ELR (cell line): ENCODE measurements at regions not wholly inside any gene's neighbourhood (a gene's known extent, or its start where the extent isn't known, plus 50 kb on each side); places are given as distances from the start of the nearest gene placed in this dataset.

Experiments
- DNase-seq: peaks from one replicate; pipeline ENCODE4 v3.0.0-alpha.2; 2015; ENCODE audit warnings: low read depth

DNA sequence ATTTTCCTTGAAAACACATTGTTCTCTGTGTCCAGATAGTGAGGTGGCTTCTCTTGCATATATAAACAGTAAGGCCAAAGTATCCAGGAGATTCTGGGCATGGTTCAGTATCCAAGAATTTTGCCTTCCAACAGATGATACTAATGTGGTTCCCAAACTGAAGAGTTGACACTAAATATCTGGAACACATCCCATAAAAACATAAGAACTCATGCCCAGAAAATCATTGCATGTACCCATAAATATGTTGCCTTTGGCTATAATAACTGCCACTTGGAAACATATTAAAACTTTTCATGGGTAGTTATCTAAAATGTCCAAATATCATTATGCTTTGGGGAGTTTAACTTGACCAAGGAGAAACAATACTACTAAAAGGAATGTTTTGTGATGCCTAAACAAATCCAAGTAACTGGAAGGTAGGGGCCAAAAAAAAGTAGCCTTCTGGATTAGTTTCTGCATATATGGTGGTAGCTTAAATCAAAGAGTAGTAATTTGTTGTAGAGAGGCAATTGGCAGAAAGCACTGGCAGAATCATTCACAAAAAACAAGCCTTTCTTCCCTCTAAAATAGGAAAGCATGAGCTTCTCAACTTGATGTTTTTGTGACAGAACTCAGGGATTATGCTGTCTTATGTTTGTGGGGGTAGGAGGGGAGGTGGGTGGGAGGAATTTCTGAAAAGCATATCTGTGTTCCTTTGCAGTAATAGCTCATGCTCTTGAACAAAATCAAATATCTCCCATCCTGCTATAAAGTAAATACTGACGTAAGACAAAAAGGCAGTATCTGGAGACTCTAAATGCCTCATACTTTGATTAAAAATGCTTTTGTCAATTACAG, 753.9 kb downstream of the TUSC7 start:
- no peak for DNase-seq

GRCh38 chr3:117471831-117472230, 762.3 kb downstream of the TUSC7 start:
- DNase-seq: no peak

- no peak for DNase-seq
Measured at GRCh38 chr3:117473981-117474538, 764.5 kb downstream of the TUSC7 start.

DNA sequence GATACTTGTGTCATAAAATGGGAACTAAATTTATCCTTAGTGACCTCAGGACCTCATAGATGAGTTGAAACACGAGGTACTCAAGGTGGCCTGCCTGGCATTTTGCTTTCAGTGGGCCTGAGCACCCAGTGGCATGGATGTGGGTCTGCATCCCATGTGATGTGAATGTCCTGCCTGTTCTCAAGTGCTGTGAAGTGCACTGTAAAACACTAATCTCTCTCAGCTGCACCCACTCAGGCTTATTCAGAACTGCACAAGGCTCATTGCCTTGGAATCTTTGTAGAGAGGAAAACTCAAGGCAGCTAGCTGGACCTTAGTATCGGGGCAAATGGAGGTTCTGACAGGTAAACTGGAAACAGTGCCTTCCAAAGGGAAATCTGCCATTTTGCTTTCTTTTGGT, 767.0 kb downstream of the TUSC7 start:
- DNase-seq: no peak

DNA sequence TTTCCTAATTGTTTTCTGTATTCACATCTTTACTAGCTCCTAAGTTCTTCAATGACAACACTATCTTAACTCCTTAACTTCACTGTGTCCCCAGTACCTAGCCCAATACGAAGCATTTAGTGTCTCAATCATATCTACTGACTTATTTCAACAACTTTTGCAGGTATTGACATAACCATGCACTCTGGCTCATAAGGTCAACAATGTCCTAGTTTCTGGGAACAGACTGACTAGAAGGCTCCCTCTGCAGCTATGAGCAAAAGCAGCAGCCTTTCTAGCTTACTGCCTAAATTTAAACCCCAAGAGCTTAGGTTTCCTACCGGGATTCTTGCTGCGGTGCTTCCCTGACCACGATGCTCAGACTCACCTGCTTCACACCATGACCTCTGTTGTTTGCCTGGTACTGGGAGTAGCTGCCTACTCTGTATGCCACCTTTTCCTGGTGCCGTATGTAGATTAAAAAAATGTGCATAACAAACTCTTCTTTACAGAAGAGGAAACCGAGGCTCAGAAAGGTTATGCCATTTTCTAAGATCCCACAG, 767.7 kb downstream of the TUSC7 start:
- no peak for DNase-seq

- DNase-seq: no peak
Measured at GRCh38 chr3:117479095-117479494, 769.5 kb downstream of the TUSC7 start.

GRCh38 chr3:117480525-117480924, 770.9 kb downstream of the TUSC7 start:
- DNase-seq: no peak

GRCh38 chr3:117480972-117481371, 771.4 kb downstream of the TUSC7 start:
- DNase-seq: no peak

DNA sequence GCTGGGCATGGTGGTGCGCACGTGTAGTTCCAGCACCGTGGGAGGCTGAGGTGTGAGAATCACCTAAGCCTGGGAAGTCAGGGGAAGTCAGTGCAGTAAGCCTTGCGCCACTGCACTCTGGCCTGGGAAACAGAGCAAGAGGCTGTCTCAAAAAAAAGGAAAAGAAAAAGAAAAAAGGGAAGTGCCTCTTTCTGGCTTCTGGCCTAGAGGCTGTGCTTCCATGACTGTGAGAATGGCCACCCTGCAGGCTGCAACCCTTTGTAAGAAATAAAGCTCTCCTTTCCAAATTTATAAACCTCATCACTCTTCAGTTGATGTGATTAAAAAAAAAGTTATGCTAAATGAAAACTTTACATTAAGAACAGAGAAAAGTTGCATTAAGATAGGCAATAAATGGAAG, 774.3 kb downstream of the TUSC7 start:
- no peak for DNase-seq

GRCh38 chr3:117485841-117486240, 776.3 kb downstream of the TUSC7 start:
- DNase-seq: no peak

DNA sequence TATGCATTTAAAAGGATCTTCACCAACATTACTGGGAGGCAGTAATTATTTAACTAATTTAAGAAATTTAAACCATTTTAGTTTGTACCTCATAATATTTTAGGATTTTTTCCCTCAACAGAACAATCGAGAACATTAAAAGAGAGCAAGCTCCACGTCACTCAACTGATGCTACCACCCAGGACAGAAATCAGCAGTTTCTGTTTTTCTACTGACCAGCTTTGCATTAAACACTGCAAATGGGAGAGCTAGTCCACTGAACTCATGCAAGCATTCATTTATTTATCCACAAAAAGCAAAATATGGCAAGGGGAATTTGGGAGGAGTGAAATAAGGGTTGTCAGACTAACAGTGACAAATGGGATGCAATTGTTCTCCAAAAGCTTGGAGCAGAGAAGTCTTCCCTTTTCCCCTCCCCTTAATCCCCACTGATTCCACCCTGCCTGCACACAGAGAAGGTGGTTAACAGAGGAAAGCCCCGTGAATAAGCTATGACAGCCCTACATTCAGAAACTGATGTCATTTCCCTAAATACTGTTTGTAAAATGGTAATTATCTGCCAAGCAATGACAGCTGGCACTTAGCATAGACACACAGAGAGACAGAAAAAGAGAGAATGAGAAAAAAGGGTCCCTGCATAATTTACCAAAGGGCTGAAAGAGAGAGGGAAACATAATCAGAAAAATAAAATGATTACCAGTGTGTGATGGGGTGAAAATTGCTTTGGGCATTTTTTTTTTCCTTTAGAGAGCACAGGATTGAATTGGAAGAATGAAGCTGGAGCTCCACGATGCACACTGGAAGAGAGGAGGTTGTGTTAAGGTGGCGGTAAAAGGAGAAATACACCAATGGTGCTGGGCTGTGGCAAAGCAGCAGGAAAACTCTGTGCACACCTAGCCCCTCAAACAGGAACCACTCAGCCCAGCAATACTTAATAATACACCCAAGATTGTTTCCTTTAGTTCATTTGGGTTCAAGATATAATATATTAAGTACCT, 777.4 kb downstream of the TUSC7 start:
- DNase-seq: no peak

- DNase-seq: no peak
Measured at GRCh38 chr3:117488983-117489382, 779.4 kb downstream of the TUSC7 start.

DNA sequence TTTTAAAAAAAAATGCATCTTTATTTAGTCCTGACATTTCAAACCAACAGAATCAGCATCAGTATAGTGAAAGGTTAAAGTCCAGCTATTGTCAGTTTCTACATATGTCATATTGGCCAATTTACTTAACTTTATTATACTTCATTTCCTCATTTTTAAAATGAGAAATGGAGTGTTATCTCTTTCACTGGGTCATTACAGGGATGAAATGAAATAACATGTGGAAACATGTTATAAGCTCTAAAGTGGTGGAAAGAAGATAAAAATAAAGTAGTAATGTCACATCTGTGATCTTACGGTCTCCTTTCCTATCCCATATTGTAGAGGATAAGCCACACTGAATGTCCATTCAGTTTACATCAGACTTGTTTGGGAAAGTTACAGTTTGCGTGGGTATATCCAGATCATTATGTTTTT, 780.1 kb downstream of the TUSC7 start:
- no peak for DNase-seq

DNA sequence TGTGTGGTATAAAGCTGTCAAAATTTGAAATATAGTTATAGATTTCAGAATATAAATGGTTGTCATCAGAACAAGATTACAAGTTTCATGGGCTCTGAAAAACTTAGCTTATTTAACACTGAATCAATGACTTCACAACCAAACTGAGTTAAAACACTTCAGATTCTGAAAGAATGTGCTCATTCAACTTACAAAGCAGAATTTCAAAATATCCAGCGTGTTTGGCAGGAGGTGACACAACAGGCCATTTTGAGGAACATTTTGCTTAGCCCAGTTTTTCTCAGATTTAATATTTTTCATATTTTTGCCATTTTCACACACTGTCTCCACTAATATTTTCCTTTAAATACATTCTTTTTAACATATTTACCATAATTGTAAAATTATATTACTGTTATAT, 781.1 kb downstream of the TUSC7 start:
- DNase-seq: no peak

DNA sequence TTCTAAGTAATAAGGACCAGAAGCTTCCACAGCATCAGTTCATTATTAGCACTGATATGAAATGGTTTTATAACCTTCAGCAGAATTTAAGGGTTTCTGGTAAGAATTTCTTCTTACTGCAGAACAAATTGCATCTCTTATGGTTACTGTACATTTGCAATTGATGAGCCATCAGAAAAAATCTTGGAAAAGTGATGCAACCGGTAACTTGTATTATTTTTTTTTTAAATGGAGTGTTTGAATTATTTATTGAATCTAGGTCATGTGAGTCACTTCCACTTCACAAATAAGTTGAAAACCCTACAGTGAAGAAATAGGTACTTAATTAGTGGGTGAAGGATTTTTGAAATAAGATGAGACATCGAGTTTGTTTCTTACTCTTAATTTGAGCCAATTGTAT, 786.0 kb downstream of the TUSC7 start:
- no peak for DNase-seq

DNA sequence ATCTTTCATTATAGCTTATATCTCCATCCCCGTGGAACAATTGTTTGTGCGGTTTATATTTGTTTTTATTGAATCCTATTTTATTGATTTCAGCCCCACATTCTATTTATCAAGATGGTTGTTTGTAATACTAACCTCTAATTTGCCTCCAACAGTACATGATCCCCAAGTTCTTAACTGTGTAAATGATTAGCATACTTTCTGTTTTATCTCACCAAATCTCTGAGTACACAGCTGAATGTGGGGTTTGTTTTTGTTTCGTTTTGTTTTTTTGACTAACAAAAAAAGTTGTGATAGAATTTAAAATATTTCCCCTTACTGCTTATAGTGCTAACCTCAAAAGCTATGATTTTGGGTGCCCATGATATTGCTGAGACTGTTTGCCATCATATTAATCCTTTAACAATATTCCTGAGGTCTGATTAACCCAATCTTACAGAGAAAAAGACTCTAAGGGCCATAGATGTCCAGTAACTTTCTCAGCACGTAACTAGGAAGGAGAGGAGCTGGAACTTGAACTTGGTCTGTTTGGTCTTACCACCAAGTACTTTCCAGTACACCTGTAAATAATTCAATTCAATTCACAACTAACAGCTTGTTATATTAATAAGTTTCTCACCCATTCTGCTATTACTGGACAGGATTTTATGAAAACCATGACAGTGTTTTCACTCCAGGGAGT, 789.8 kb downstream of the TUSC7 start:
- DNase-seq: no peak

GRCh38 chr3:117507958-117508357, 798.4 kb downstream of the TUSC7 start:
- DNase-seq: no peak

- no peak for DNase-seq
Measured at GRCh38 chr3:117509858-117510257, 800.3 kb downstream of the TUSC7 start.

- peak; percentile 17 for DNase-seq
Measured at GRCh38 chr3:117510396-117510795, 800.8 kb downstream of the TUSC7 start.

- no peak for DNase-seq
Measured at GRCh38 chr3:117512975-117513374, 803.4 kb downstream of the TUSC7 start.

DNA sequence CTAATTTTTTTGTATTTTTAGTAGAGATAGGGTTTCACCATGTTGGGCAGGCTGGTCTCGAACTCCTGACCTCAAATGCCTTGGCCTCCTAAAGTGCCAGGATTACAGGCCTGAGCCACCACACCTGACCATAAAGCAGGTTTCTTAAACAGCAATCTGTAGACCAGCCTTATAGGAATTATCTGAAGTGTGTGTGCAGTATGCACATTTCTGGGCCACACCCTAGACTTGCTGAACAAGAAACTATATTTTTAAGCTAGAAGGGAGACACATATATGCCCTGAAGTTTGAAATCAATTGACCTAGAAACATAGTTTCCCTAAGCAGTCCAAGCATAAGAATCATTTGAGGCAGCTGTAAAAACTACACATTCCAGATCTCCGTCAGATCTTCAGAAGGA, 805.7 kb downstream of the TUSC7 start:
- DNase-seq: no peak

GRCh38 chr3:117518364-117518763, 808.8 kb downstream of the TUSC7 start:
- no peak for DNase-seq
